HCT116 (cell line): ENCODE measurements at regions not wholly inside any gene's neighbourhood (a gene's known extent, or its start where the extent isn't known, plus 50 kb on each side); places are given as distances from the start of the nearest gene placed in this dataset.

ENCODE experiments used
- ATAC-seq: fragments of 200-7000 bp; cut with Tn5 transposase; 2 replicates; pipeline ENCODE4 v1.9.1; 2020; ENCODE audit warnings: mild to moderate bottlenecking, moderate library complexity
- BruUV-seq: library from RNA; stranded (reverse); fragments of 400-500 nt; replicated peaks from 2 replicates; lab custom pipeline; 2021; lab: Mats Ljungman, UMichigan
- CTCF ChIA-PET: fragments of 300-600 bp; sonication (Branson Sonifier 250); formaldehyde crosslinking; loops from one replicate; lab custom pipeline; 2021; ENCODE audit warnings: antibody characterized with exemption; lab: Charles Lee
- POLR2A ChIA-PET: fragments of 300-600, 350-600 bp; sonication (Branson Sonifier 250); formaldehyde crosslinking; loops from one replicate; lab custom pipeline; 2021; ENCODE audit warnings: antibody characterized with exemption; lab: Charles Lee
- RAD21 ChIA-PET, 2 experiments: fragments of 300-600 bp; sonication (Branson Sonifier 250); formaldehyde crosslinking; loops; one replicate each; lab custom pipeline; 2023; ENCODE audit warnings: low total read pairs in 2 of 2; ENCODE audit not compliant: uncharacterized antibody in 2 of 2, unreplicated experiment in 2 of 2, low non-redundant PET in 1 of 2; lab: Charles Lee
- DNase-seq: peaks from one replicate; pipeline ENCODE4 v3.0.0-alpha.2; 2010; ENCODE audit warnings: low read depth, low spot score
- H2AFZ ChIP-seq: fragments of 200-600 bp; shearing (Covaris generic), sonication (generic); 2 replicates; pipeline ENCODE4 v1.6.1; 2017; ENCODE audit warnings: low read depth, mixed run types, mixed read lengths, antibody characterized with exemption, low read length; ENCODE audit not compliant: poor library complexity, severe bottlenecking
- H3K27ac ChIP-seq: 2 replicates; pipeline ENCODE4 v1.5.1; 2012; ENCODE audit warnings: low read depth, low read length
- H3K27me3 ChIP-seq: fragments of 200-600 bp; sonication (generic); 2 replicates; pipeline ENCODE4 v1.6.1; 2016; ENCODE audit warnings: mixed run types, low read length, mixed read lengths; ENCODE audit not compliant: insufficient read depth
- H3K36me3 ChIP-seq, 2 experiments: fragments of 200-500 bp in 1 of 2; fragments of 200-600 bp in 1 of 2; sonication (Bioruptor generic) in 1 of 2; sonication (generic) in 1 of 2; 2 replicates each; pipeline versions ENCODE4 v1.5.1 to v1.6.1; 2014 to 2016; ENCODE audit warnings: low read length in 2 of 2, inconsistent platforms in 1 of 2, mixed read lengths in 1 of 2, mixed run types in 1 of 2; ENCODE audit not compliant: insufficient read depth in 2 of 2, control insufficient read depth in 1 of 2
- H3K4me1 ChIP-seq, 2 experiments: fragments of 200-600 bp in 1 of 2; sonication (generic) in 1 of 2; 2 replicates each; pipeline versions ENCODE4 v1.5.1 to v1.6.1; 2012 to 2017; ENCODE audit warnings: low read length in 2 of 2, inconsistent platforms in 1 of 2, mild to moderate bottlenecking in 1 of 2, mixed read lengths in 1 of 2, mixed run types in 1 of 2, moderate library complexity in 1 of 2; ENCODE audit not compliant: insufficient read depth in 2 of 2, control insufficient read depth in 1 of 2
- H3K4me2 ChIP-seq: fragments of 200-600 bp; sonication (generic); 2 replicates; pipeline ENCODE4 v1.6.1; 2017; ENCODE audit warnings: mixed run types, low read length, mixed read lengths
- H3K4me3 ChIP-seq, 2 experiments: fragments of 200-600 bp in 1 of 2; sonication (generic) in 1 of 2; replicated peaks in 1 of 2; 2 replicates each; pipeline ENCODE4 v1.5.1; 2011 to 2016; ENCODE audit warnings: low read length in 2 of 2, control low read depth in 1 of 2, low read depth in 1 of 2, mild to moderate bottlenecking in 1 of 2, mixed read lengths in 1 of 2, mixed run types in 1 of 2
- H3K79me2 ChIP-seq: fragments of 200-600 bp; sonication (generic); 2 replicates; pipeline ENCODE4 v1.6.1; 2017; ENCODE audit warnings: mild to moderate bottlenecking, mixed run types, low read length, moderate library complexity, mixed read lengths; ENCODE audit not compliant: insufficient read depth
- H3K9ac ChIP-seq: fragments of 200-600 bp; sonication (generic); 2 replicates; pipeline ENCODE4 v1.6.1; 2016; ENCODE audit warnings: low read length, mixed read lengths
- H3K9me2 ChIP-seq: fragments of 200-600 bp; sonication (generic), shearing (Covaris generic); 2 replicates; pipeline ENCODE4 v1.6.1; 2017; ENCODE audit warnings: mixed run types, mild to moderate bottlenecking, moderate library complexity; ENCODE audit not compliant: insufficient read depth
- H3K9me3 ChIP-seq, 2 experiments: fragments of 200-500 bp in 1 of 2; fragments of 200-600 bp in 1 of 2; sonication (Bioruptor generic) in 1 of 2; sonication (generic) in 1 of 2; 2 replicates each; pipeline ENCODE4 v1.6.1; 2014 to 2017; ENCODE audit warnings: low read length in 2 of 2, mixed read lengths in 2 of 2, inconsistent platforms in 1 of 2, low read depth in 1 of 2, mild to moderate bottlenecking in 1 of 2, mixed run types in 1 of 2, moderate library complexity in 1 of 2; ENCODE audit not compliant: control insufficient read depth in 1 of 2, insufficient read depth in 1 of 2
- H4K20me1 ChIP-seq: fragments of 200-600 bp; sonication (generic), shearing (Covaris generic); 2 replicates; pipeline ENCODE4 v1.6.1; 2017; ENCODE audit warnings: mixed run types, mild to moderate bottlenecking, moderate library complexity; ENCODE audit not compliant: insufficient read depth
- ATF3 ChIP-seq: IDR thresholded peaks from 2 replicates; pipeline ENCODE4 v1.6.1; 2012
- CEBPB ChIP-seq: IDR thresholded peaks from 2 replicates; pipeline ENCODE4 v1.6.1; 2012; ENCODE audit warnings: low read depth
- EGR1 ChIP-seq: IDR thresholded peaks from 2 replicates; pipeline ENCODE4 v1.6.1; 2012; ENCODE audit warnings: low read depth
- ELF1 ChIP-seq: IDR thresholded peaks from 2 replicates; pipeline ENCODE4 v1.6.1; 2012; ENCODE audit warnings: low read depth, borderline replicate concordance
- EZH2 ChIP-seq: fragments of 200-600 bp; sonication (generic); IDR thresholded peaks from 2 replicates; pipeline ENCODE4 v1.6.1; 2017; ENCODE audit warnings: antibody characterized with exemption, mixed run types
- EZH2phosphoT487 ChIP-seq: fragments of 200-600 bp; IDR thresholded peaks from 2 replicates; pipeline ENCODE4 v1.6.1; 2018; ENCODE audit warnings: antibody characterized with exemption, borderline replicate concordance
- FOSL1 ChIP-seq: IDR thresholded peaks from 2 replicates; pipeline ENCODE4 v1.6.1; 2012; ENCODE audit warnings: low read depth
- JUND ChIP-seq: IDR thresholded peaks from 2 replicates; pipeline ENCODE4 v1.6.1; 2012
- MAX ChIP-seq: IDR thresholded peaks from 2 replicates; pipeline ENCODE4 v1.6.1; 2012
- POLR2A ChIP-seq: IDR thresholded peaks from 2 replicates; pipeline ENCODE4 v1.7.0; 2011; ENCODE audit warnings: borderline replicate concordance; ENCODE audit not compliant: insufficient read depth, insufficient read length; ENCODE audit errors: extremely low read depth
- POLR2AphosphoS5 ChIP-seq: IDR thresholded peaks from 2 replicates; pipeline ENCODE4 v1.6.1; 2011; ENCODE audit warnings: mild to moderate bottlenecking, low read depth, low read length, moderate library complexity
- REST ChIP-seq: IDR thresholded peaks from 2 replicates; pipeline ENCODE4 v1.6.1; 2012; ENCODE audit warnings: low read depth
- SIN3A ChIP-seq: IDR thresholded peaks from 2 replicates; pipeline ENCODE4 v1.6.1; 2012; ENCODE audit warnings: low read depth
- SP1 ChIP-seq: IDR thresholded peaks from 2 replicates; pipeline ENCODE4 v1.6.1; 2012; ENCODE audit warnings: low read depth
- ZFX ChIP-seq: fragments of 450-650 bp; IDR thresholded peaks from 2 replicates; pipeline ENCODE4 v1.6.1; 2017
- intact Hi-C: fragments of 100-400 bp; cut with micrococcal nuclease; formaldehyde crosslinking; loops from 2 replicates; pipeline ENCODE4 v1.10.0; 2022
- TF ChIP-seq, protein P1 (sequence below): IDR thresholded peaks from 2 replicates; pipeline ENCODE4 v1.6.1; 2011; ENCODE audit warnings: mild to moderate bottlenecking, low read length, moderate library complexity; ENCODE audit not compliant: insufficient replicate concordance; ENCODE audit errors: extremely low read depth

GRCh38 chr2:16511041-16511440 is 154.6 kb downstream of the CYRIA start:
- no peak overlapping the region for H3K4me3 ChIP-seq
- TF ChIP-seq ZFX: no peak
- TF ChIP-seq EZH2: no peak
- no peak for TF ChIP-seq EZH2phosphoT487
- TF ChIP-seq, protein P1, sequence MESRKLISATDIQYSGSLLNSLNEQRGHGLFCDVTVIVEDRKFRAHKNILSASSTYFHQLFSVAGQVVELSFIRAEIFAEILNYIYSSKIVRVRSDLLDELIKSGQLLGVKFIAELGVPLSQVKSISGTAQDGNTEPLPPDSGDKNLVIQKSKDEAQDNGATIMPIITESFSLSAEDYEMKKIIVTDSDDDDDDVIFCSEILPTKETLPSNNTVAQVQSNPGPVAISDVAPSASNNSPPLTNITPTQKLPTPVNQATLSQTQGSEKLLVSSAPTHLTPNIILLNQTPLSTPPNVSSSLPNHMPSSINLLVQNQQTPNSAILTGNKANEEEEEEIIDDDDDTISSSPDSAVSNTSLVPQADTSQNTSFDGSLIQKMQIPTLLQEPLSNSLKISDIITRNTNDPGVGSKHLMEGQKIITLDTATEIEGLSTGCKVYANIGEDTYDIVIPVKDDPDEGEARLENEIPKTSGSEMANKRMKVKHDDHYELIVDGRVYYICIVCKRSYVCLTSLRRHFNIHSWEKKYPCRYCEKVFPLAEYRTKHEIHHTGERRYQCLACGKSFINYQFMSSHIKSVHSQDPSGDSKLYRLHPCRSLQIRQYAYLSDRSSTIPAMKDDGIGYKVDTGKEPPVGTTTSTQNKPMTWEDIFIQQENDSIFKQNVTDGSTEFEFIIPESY: no peak
- TF ChIP-seq FOSL1: no peak
- no peak for TF ChIP-seq POLR2A
- TF ChIP-seq POLR2AphosphoS5: no peak
- TF ChIP-seq SP1: no peak
- TF ChIP-seq SIN3A: no peak
- no peak for TF ChIP-seq EGR1
- TF ChIP-seq CEBPB: no peak
- TF ChIP-seq, all 23 proteins: peak for 0
- Histone ChIP-seq H3K9me3 (no peaks in the 10 kb centered on the region), H3K9ac (no peak overlapping the region), H3K27ac (no peak overlapping the region), H3K4me1 (no peaks in the 10 kb centered on the region), H3K79me2 (no peaks in the 10 kb centered on the region), H3K27me3 (peaks cover 5% of the 10 kb centered on the region; the same call in 1 of the 2 replicates), H2AFZ (no peak overlapping the region), H3K9me2 (no peaks in the 10 kb centered on the region), H3K4me2 (no peak overlapping the region), H3K36me3 (no peaks in the 10 kb centered on the region), H4K20me1 (no peaks in the 10 kb centered on the region)
- ATAC-seq: no peak
- ChIA-PET POLR2A (no interaction called here), CTCF (no interaction called here), RAD21 (no interaction called here)
- BruUV-seq: no TSS peak
- no peak for DNase-seq
- intact Hi-C loops: no loop called here

- Histone ChIP-seq H4K20me1 (no peaks in the 10 kb centered on the region), H3K27me3 (peaks cover 5% of the 10 kb centered on the region; the same call in 1 of the 2 replicates), H3K27ac (no peak overlapping the region), H3K9ac (no peak overlapping the region), H3K36me3 (no peaks in the 10 kb centered on the region), H2AFZ (no peak overlapping the region), H3K4me3 (no peak overlapping the region), H3K4me1 (no peaks in the 10 kb centered on the region), H3K9me3 (no peaks in the 10 kb centered on the region), H3K9me2 (no peaks in the 10 kb centered on the region), H3K79me2 (no peaks in the 10 kb centered on the region), H3K4me2 (no peak overlapping the region)
- DNase-seq (no peak), ATAC-seq (no peak)
- POLR2A ChIA-PET: no interaction called here
- RAD21 ChIA-PET: no interaction called here
- CTCF ChIA-PET: no interaction called here
- intact Hi-C loops: loop anchor here (5.0 kb wide), 1 partner anchor 872 kb away; no protein-coding TSS in a partner anchor
- BruUV-seq: no TSS peak
- TF ChIP-seq CEBPB (no peak), POLR2AphosphoS5 (no peak), EGR1 (no peak), POLR2A (no peak), ATF3 (no peak), JUND (no peak), MAX (no peak), SIN3A (no peak), SP1 (no peak), REST (no peak), ELF1 (no peak), EZH2 (no peak), EZH2phosphoT487 (no peak), FOSL1 (no peak)
Measured at GRCh38 chr2:16509042-16509441, 156.6 kb downstream of the CYRIA start.
